22Rv1 (cell line): ENCODE measurements at regions not wholly inside any gene's neighbourhood (a gene's known extent, or its start where the extent isn't known, plus 50 kb on each side); places are given as distances from the start of the nearest gene placed in this dataset.

Experiments
- CTCF ChIP-seq: fragments of 450-650 bp; IDR thresholded peaks from 2 replicates; pipeline ENCODE4 v1.5.1; 2017; ENCODE audit warnings: mild to moderate bottlenecking
- ZFX ChIP-seq: fragments of 450-650 bp; IDR thresholded peaks from 2 replicates; pipeline ENCODE4 v1.6.1; 2017; ENCODE audit warnings: antibody characterized with exemption, borderline replicate concordance

DNA sequence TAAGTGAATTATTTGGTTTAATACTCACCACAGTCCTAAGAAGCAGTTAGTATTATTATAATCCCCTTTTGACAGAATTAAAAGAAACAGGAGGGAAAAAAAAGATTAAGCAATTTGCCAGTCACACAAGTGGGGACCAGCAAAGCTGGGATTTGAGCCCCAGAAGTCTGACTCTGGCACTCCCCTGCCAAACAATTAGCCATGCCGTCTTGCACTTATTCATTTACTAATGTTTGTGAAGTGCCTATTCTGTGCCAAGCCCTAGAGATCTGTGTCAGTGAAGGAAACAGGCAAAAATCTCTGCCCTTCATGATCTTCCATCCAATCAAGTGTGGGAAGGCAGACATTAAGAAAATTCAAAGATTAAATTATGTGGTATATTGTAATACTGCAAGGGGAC lies 126.0 kb upstream of the TOP1 start:
- TF ChIP-seq CTCF (no peak), ZFX (no peak)
